Skeletal muscle satellite cell (primary cell): ENCODE measurements at regions not wholly inside any gene's neighbourhood (a gene's known extent, or its start where the extent isn't known, plus 50 kb on each side); places are given as distances from the start of the nearest gene placed in this dataset.
"Not testable (repeated sequence)": the region's sequence is repeated elsewhere in the genome, so short reads cannot be mapped to it uniquely, and the experiment has no call there.

Source experiments
- H3K27me3 ChIP-seq: 2 replicates; pipeline ENCODE4 v1.7.0; 2013; ENCODE audit warnings: low read length; ENCODE audit not compliant: control insufficient read depth, insufficient read depth
- H3K36me3 ChIP-seq: 2 replicates; pipeline ENCODE4 v1.7.0; 2013; ENCODE audit warnings: mild to moderate bottlenecking, control low read depth, low read length; ENCODE audit not compliant: insufficient read depth
- H3K4me1 ChIP-seq: 2 replicates; pipeline ENCODE4 v1.7.0; 2013; ENCODE audit warnings: low read length; ENCODE audit not compliant: control insufficient read depth, insufficient read depth
- H3K4me2 ChIP-seq: 2 replicates; pipeline ENCODE4 v1.7.0; 2013; ENCODE audit warnings: mild to moderate bottlenecking, low read length
- H3K4me3 ChIP-seq: 2 replicates; pipeline ENCODE4 v1.7.0; 2013; ENCODE audit warnings: low read length
- H3K9ac ChIP-seq: 2 replicates; pipeline ENCODE4 v1.7.0; 2013; ENCODE audit warnings: mild to moderate bottlenecking, low read depth, low read length, moderate library complexity
- H3K9me3 ChIP-seq: replicated peaks from 2 replicates; pipeline ENCODE4 v1.7.0; 2013; ENCODE audit warnings: mild to moderate bottlenecking, control low read depth, low read length

DNA sequence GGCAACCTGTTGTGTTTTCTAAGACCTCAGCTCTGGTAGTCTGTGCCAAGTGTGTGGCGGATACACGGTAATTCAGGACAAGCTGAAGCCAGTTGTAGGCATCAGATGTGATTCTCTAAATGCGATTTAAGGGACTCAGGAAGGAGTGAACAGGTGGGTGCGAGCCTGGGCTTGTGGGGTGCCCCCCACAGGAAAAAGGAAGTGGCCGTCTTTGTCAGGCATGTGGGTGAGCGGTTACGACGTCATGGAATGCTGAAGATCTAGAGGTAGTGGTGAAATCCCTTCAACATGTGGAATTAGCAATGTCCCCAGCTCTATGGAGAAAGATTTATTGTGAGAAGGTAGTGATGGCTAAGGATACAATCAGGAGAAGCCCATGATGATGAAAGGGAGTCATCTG lies 95.1 kb upstream of the EXOC2 start:
- Histone ChIP-seq H3K9ac (no peak overlapping the region), H3K27me3 (no peaks in the 10 kb centered on the region), H3K36me3 (no peaks in the 10 kb centered on the region), H3K4me2 (no peak overlapping the region), H3K4me1 (no peaks in the 10 kb centered on the region), H3K9me3 (no peaks in the 10 kb centered on the region), H3K4me3 (no peak overlapping the region)

GRCh38 chr6:786946-787763 lies 94.2 kb upstream of the EXOC2 start:
- Histone ChIP-seq H3K4me3 (no peak overlapping the region), H3K4me2 (no peak overlapping the region), H3K27me3 (no peaks in the 10 kb centered on the region), H3K9ac (no peak overlapping the region), H3K9me3 (no peaks in the 10 kb centered on the region), H3K36me3 (no peaks in the 10 kb centered on the region), H3K4me1 (no peaks in the 10 kb centered on the region)

DNA sequence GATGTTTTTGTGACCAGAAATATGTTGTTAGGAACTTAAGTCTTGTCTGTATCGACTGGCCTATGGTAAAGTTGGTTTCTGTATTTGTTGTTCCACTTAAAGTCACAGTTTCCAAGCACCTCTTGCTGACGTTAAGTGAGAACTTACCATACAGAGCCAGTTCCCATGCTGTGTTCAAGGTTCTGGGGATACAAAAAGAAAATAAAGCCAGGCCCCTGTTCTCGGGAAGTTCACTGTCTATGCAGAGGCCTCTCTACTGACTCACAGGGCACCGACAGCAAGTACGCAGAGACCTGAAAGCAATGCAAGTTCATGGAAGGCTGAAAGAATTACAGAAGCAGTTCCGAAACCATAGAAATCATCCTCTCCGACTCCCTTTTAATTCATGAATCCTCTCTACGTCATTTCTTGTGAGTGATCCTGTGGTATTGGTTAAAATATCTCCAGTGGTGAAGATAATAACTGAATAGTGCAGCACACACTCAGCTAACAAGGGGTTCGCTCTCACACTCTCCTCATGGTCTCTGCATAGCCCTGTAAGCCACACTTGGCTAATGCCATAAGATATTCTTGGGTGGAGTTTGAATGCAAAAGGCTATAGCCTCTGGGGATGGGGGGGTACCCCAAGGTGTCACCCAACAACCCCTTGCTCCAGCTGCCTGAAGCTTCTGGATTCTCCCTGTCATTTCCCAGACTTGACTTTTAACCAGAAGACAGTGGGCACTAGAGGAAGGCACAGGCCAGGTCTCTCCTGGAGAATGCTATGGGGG lies 91.2 kb upstream of the EXOC2 start:
- Histone ChIP-seq H3K4me2 (no peak overlapping the region), H3K27me3 (no peaks in the 10 kb centered on the region), H3K9ac (no peak overlapping the region), H3K4me3 (no peak overlapping the region), H3K36me3 (no peaks in the 10 kb centered on the region), H3K4me1 (no peaks in the 10 kb centered on the region), H3K9me3 (no peaks in the 10 kb centered on the region)

DNA sequence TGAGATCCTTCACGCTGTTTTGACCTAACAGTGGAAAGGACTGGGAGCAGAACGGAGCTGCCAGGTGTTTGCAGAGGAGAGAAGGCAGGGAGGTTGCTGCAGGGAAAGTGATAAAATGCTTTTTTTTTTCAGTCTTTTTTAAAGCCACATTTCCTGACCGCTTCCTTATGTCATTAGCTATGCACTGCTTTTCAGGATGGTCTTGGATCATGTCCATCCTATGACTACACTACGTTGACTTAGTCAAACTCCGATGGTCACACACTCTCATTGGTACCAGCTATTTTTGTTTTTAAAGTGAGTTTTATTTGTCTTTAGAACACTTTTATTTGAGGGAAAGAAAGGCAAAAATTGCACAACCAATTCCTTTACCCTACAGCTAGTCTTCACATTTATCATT lies 89.2 kb upstream of the EXOC2 start:
- no peaks in the 10 kb centered on the region for H3K4me1 ChIP-seq
- no peaks in the 10 kb centered on the region for H3K36me3 ChIP-seq
- H3K4me3 ChIP-seq = no peak overlapping the region

DNA sequence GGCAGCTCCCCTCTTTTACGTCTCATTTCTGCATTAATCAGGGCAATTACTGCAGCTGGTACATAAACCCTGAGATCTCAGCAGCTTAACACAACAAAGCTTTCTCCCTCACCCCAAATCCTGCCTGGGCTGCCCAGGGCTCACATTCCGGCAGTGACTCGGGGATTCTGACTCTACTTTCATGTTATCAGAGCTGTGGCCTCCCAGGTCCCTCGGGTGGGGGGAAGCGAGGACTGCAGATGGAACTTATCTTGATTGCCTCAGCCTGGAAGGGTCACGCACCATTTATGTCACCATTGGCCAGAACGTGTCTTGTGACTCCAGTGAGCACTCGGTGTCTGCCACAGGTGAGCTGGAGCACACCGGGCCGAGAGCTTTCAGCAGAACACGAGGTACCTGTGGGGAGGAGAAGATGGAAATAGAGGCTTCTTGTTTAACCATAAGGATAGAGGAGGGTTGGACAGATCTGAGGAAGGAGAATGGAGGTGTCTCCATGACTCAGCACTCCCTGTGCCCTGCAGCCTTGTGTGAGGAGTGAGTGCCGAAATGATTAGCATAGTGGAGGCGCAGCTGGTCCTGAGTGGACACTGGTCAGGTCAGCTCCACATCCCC lies 88.5 kb upstream of the EXOC2 start:
- Histone ChIP-seq H3K4me1 (no peaks in the 10 kb centered on the region), H3K9ac (no peak overlapping the region), H3K36me3 (no peaks in the 10 kb centered on the region), H3K9me3 (no peaks in the 10 kb centered on the region), H3K4me3 (no peak overlapping the region), H3K4me2 (no peak overlapping the region), H3K27me3 (no peaks in the 10 kb centered on the region)

More for the DNA sequence above, 89.2 kb upstream of the EXOC2 start:
- Histone ChIP-seq H3K4me2 (no peak overlapping the region), H3K9me3 (no peaks in the 10 kb centered on the region), H3K27me3 (no peaks in the 10 kb centered on the region), H3K9ac (no peak overlapping the region)

- no peaks in the 10 kb centered on the region for H3K9me3 ChIP-seq
- H3K36me3 ChIP-seq = no peaks in the 10 kb centered on the region
- H3K4me3 ChIP-seq = no peak overlapping the region
- no peak overlapping the region for H3K4me2 ChIP-seq
- no peak overlapping the region for H3K9ac ChIP-seq
- no peaks in the 10 kb centered on the region for H3K4me1 ChIP-seq
- H3K27me3 ChIP-seq = no peaks in the 10 kb centered on the region
Observed at GRCh38 chr6:780706-781105, 87.8 kb upstream of the EXOC2 start.

DNA sequence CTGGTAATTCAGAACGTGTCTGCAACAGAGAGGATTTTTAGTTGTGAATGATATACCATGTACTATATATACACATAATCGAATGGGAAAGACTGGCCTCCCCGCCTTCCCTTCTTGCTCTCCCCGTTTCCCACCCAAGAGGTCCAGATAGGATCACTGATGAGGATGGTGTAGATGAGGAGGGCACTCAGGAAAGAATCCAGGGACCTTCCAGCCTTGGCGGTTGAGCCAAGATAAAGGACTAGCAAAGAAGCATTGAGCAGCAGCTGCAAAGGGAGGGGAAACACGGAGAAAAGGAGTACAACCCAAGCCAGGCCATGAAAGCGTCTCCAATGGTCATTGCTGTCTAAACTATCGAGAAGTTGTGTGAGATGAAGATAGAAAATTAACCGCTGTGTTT lies 84.0 kb upstream of the EXOC2 start:
- Histone ChIP-seq H3K4me2 (no peak overlapping the region), H3K4me1 (no peaks in the 10 kb centered on the region), H3K9me3 (no peaks in the 10 kb centered on the region)

DNA sequence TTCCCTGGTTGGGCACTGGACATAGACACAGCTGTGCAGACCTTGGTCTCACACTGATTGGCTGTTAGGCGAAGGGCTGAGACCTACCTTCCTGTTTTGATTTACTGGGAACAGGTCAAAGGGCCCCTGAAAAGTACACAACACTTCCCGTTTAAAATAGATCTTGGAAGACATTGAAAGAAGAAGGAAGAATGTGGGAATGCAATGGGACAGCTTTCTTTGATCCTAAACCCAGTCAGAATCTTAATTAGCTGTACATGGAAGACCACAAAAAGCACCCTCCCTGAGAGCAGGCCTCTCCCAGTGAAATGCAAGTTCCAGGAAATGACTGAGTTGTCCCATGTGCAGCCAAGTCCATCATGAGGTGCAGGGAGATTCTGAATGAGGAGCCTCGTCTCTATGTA lies 83.6 kb upstream of the EXOC2 start:
- no peak overlapping the region for H3K4me3 ChIP-seq
- no peaks in the 10 kb centered on the region for H3K4me1 ChIP-seq
- no peak overlapping the region for H3K4me2 ChIP-seq
- H3K27me3 ChIP-seq = no peaks in the 10 kb centered on the region
- H3K36me3 ChIP-seq = no peaks in the 10 kb centered on the region
- no peaks in the 10 kb centered on the region for H3K9me3 ChIP-seq
- no peak overlapping the region for H3K9ac ChIP-seq

More for the DNA sequence above, 84.0 kb upstream of the EXOC2 start:
- no peaks in the 10 kb centered on the region for H3K27me3 ChIP-seq
- no peak overlapping the region for H3K4me3 ChIP-seq
- H3K9ac ChIP-seq = no peak overlapping the region
- no peaks in the 10 kb centered on the region for H3K36me3 ChIP-seq

DNA sequence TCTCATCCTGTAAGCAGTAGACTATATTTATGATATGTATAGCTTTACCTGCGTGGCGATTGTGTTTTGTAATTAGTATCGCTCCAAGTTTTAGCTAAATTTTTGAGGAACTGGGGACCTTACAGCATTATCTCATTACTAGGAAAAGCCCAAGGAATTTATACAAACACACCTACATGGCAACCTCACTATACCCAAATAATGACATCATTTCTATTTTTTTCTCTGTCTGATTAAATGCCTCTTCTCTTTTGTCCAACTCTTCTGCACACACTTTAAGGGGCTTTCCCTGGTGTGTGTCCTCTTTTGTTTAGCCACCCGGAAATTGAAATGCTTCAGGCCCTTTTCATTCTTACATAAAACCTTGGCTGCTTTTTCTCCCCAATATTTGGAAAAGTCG lies 82.9 kb upstream of the EXOC2 start:
- Histone ChIP-seq H3K4me3 (no peak overlapping the region), H3K27me3 (no peaks in the 10 kb centered on the region), H3K4me1 (no peaks in the 10 kb centered on the region), H3K9ac (no peak overlapping the region), H3K9me3 (no peaks in the 10 kb centered on the region), H3K36me3 (no peaks in the 10 kb centered on the region), H3K4me2 (no peak overlapping the region)

GRCh38 chr6:771683-772082 lies 78.7 kb upstream of the EXOC2 start:
- H3K9me3 ChIP-seq, H3K4me2 ChIP-seq, H3K4me3 ChIP-seq, H3K4me1 ChIP-seq, H3K9ac ChIP-seq, H3K36me3 ChIP-seq, H3K27me3 ChIP-seq: not testable (repeated sequence)

GRCh38 chr6:767755-768512 lies 75.0 kb upstream of the EXOC2 start:
- Histone ChIP-seq H3K4me1 (no peaks in the 10 kb centered on the region), H3K36me3 (no peaks in the 10 kb centered on the region), H3K9ac (no peak overlapping the region), H3K27me3 (no peaks in the 10 kb centered on the region), H3K9me3 (no peaks in the 10 kb centered on the region), H3K4me3 (no peak overlapping the region), H3K4me2 (no peak overlapping the region)
